H9 (cell line): ENCODE measurements at regions not wholly inside any gene's neighbourhood (a gene's known extent, or its start where the extent isn't known, plus 50 kb on each side); places are given as distances from the start of the nearest gene placed in this dataset.

Source experiments
- DNase-seq: peaks from one replicate; pipeline ENCODE4 v3.0.0-alpha.2; 2017
- H2AFZ ChIP-seq: one replicate; pipeline ENCODE4 v1.6.1; 2013; ENCODE audit warnings: mild to moderate bottlenecking, low read length, control low read depth, moderate library complexity
- H2AK5ac ChIP-seq: 2 replicates; pipeline ENCODE4 v1.6.1; 2013; ENCODE audit warnings: low read length, control low read depth, mixed read lengths; ENCODE audit not compliant: insufficient read length
- H2BK120ac ChIP-seq: one replicate; pipeline ENCODE4 v1.6.1; 2013; ENCODE audit warnings: low read depth, mild to moderate bottlenecking, low read length, control low read depth, inconsistent platforms; ENCODE audit not compliant: poor library complexity, severe bottlenecking
- H2BK12ac ChIP-seq: 2 replicates; pipeline ENCODE4 v1.6.1; 2013; ENCODE audit warnings: low read length, control low read depth, mixed read lengths, low read depth; ENCODE audit not compliant: insufficient read length
- H2BK15ac ChIP-seq: 2 replicates; pipeline ENCODE4 v1.6.1; 2013; ENCODE audit warnings: low read depth, low read length, control low read depth
- H2BK20ac ChIP-seq: one replicate; pipeline ENCODE4 v1.6.1; 2013; ENCODE audit warnings: low read depth, mild to moderate bottlenecking, low read length, control low read depth, inconsistent platforms; ENCODE audit not compliant: poor library complexity, severe bottlenecking
- H2BK5ac ChIP-seq: 2 replicates; pipeline ENCODE4 v1.6.1; 2013; ENCODE audit warnings: low read length, control low read depth, mixed read lengths; ENCODE audit not compliant: insufficient read length
- H3K14ac ChIP-seq: 2 replicates; pipeline ENCODE4 v1.6.1; 2013; ENCODE audit warnings: low read length, control low read depth; ENCODE audit not compliant: insufficient read depth
- H3K18ac ChIP-seq: 2 replicates; pipeline ENCODE4 v1.6.1; 2013; ENCODE audit warnings: low read depth, mild to moderate bottlenecking, mixed read lengths, low read length, control low read depth; ENCODE audit not compliant: insufficient read length
- H3K23ac ChIP-seq: 2 replicates; pipeline ENCODE4 v1.6.1; 2013; ENCODE audit warnings: low read length, control low read depth, mixed read lengths, low read depth; ENCODE audit not compliant: insufficient read length
- H3K23me2 ChIP-seq: 2 replicates; pipeline ENCODE4 v1.6.1; 2013; ENCODE audit warnings: low read depth, mild to moderate bottlenecking, mixed read lengths, low read length, control low read depth; ENCODE audit not compliant: insufficient read length, poor library complexity, severe bottlenecking
- H3K27ac ChIP-seq: 2 replicates; pipeline ENCODE4 v1.5.1; 2013; ENCODE audit warnings: low read length, control low read depth, mixed read lengths, low read depth; ENCODE audit not compliant: insufficient read length
- H3K27me3 ChIP-seq: 2 replicates; pipeline ENCODE4 v1.6.1; 2013; ENCODE audit warnings: low read length, control low read depth, inconsistent platforms; ENCODE audit not compliant: insufficient read depth
- H3K4ac ChIP-seq: 2 replicates; pipeline ENCODE4 v1.6.1; 2013; ENCODE audit warnings: low read depth, mild to moderate bottlenecking, control low read depth, inconsistent platforms, low read length, moderate library complexity
- H3K4me1 ChIP-seq: 2 replicates; pipeline ENCODE4 v1.6.1; 2013; ENCODE audit warnings: low read length, control low read depth, inconsistent platforms; ENCODE audit not compliant: insufficient read depth
- H3K4me2 ChIP-seq: 2 replicates; pipeline ENCODE4 v1.6.1; 2013; ENCODE audit warnings: low read length, control low read depth, mixed read lengths; ENCODE audit not compliant: insufficient read length, insufficient read depth
- H3K56ac ChIP-seq: 2 replicates; pipeline ENCODE4 v1.6.1; 2013; ENCODE audit warnings: low read depth, mild to moderate bottlenecking, mixed read lengths, low read length, control low read depth; ENCODE audit not compliant: insufficient read length
- H3K79me1 ChIP-seq: 2 replicates; pipeline ENCODE4 v1.6.1; 2013; ENCODE audit warnings: low read depth, mild to moderate bottlenecking, moderate library complexity, low read length, control low read depth, inconsistent platforms; ENCODE audit not compliant: insufficient read depth, poor library complexity, severe bottlenecking
- H3K79me2 ChIP-seq: 2 replicates; pipeline ENCODE4 v1.6.1; 2013; ENCODE audit warnings: low read length, control low read depth, inconsistent platforms; ENCODE audit not compliant: insufficient read depth
- H3K9ac ChIP-seq: 2 replicates; pipeline ENCODE4 v1.6.1; 2013; ENCODE audit warnings: low read length, control low read depth, mixed read lengths; ENCODE audit not compliant: insufficient read length; ENCODE audit errors: extremely low read depth
- H3K9me3 ChIP-seq: one replicate; pipeline ENCODE4 v1.6.1; 2013; ENCODE audit warnings: low read depth, low read length, inconsistent platforms; ENCODE audit not compliant: control insufficient read depth
- H3T11ph ChIP-seq: one replicate; pipeline ENCODE4 v1.6.1; 2013; ENCODE audit warnings: mild to moderate bottlenecking, low read length, control low read depth, inconsistent platforms
- H4K20me1 ChIP-seq: one replicate; pipeline ENCODE4 v1.6.1; 2013; ENCODE audit not compliant: control insufficient read depth, insufficient read length, insufficient read depth
- H4K5ac ChIP-seq: 2 replicates; pipeline ENCODE4 v1.6.1; 2013; ENCODE audit warnings: low read depth, mild to moderate bottlenecking, mixed read lengths, low read length, control low read depth; ENCODE audit not compliant: insufficient read length
- H4K8ac ChIP-seq: replicated peaks from 2 replicates; pipeline ENCODE4 v1.6.1; 2013; ENCODE audit warnings: low read length, control low read depth, mixed read lengths, low read depth; ENCODE audit not compliant: insufficient read length
- H4K91ac ChIP-seq: 2 replicates; pipeline ENCODE4 v1.6.1; 2013; ENCODE audit warnings: low read depth, mild to moderate bottlenecking, moderate library complexity, mixed read lengths, low read length, control low read depth; ENCODE audit not compliant: insufficient read length
- H3K27ac Mint-ChIP-seq, 3 experiments: 2 replicates in 2 of 3; 3 replicates in 1 of 3; pipeline ENCODE4 v1.8.0; 2020 to 2021; ENCODE audit warnings: mixed read lengths in 3 of 3, mild to moderate bottlenecking in 1 of 3, moderate library complexity in 1 of 3
- H3K27me3 Mint-ChIP-seq: 2 replicates; pipeline ENCODE4 v1.8.0; 2021; ENCODE audit warnings: low read depth, mild to moderate bottlenecking, moderate library complexity, mixed read lengths
- H3K36me3 Mint-ChIP-seq, 3 experiments: 2 replicates in 2 of 3; 3 replicates in 1 of 3; pipeline ENCODE4 v1.8.0; 2020 to 2021; ENCODE audit warnings: low read depth in 3 of 3, mixed read lengths in 3 of 3; ENCODE audit not compliant: insufficient read depth in 1 of 3
- H3K4me1 Mint-ChIP-seq, 2 experiments: 2 replicates each; pipeline ENCODE4 v1.8.0; 2020; ENCODE audit warnings: mixed read lengths in 2 of 2
- H3K4me3 Mint-ChIP-seq, 2 experiments: 2 replicates in 1 of 2; 3 replicates in 1 of 2; pipeline ENCODE4 v1.8.0; 2020 to 2021; ENCODE audit warnings: mild to moderate bottlenecking in 2 of 2, mixed read lengths in 2 of 2, moderate library complexity in 1 of 2
- H3K9me3 Mint-ChIP-seq, 2 experiments: 2 replicates in 1 of 2; 3 replicates in 1 of 2; pipeline ENCODE4 v1.8.0; 2020; ENCODE audit warnings: mild to moderate bottlenecking in 2 of 2, mixed read lengths in 2 of 2, moderate library complexity in 1 of 2
- WGBS: extraction: QIAGEN DNeasy Blood & Tissue Kit; methylation state at CpG from one replicate; pipeline ENCODE4 v1.1.7; 2013; ENCODE audit warnings: missing lambda C conversion rate, low lambda C conversion rate, mixed read lengths; ENCODE audit not compliant: insufficient read length; ENCODE audit errors: extremely low coverage; 5-methylcytosine and 5-hydroxymethylcytosine counted together
- TF ChIP-seq, protein P1 (sequence below): fragments of 200-600 bp; sonication (generic); conservative IDR thresholded peaks from 3 replicates; pipeline ENCODE4 v1.8.0; 2021; ENCODE audit warnings: antibody characterized with exemption, mild to moderate bottlenecking

DNA sequence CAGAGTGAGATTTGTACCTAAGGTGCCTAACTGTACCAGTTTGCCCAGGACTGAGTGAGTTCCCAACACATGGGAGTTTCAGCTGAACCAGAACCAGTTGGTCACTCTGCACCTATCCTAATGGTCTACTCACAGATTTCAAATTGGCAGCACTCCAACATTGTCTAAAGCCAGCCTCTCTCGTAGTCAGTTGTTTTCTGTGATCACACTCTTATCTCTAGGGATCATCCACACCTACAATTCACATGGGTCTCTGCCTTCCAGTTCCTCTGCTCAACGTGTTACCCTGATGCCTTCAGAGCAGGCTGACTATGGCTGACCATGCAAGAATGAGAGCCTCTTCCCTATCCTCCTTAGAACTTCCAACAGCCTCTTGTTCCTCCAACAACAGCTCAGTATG lies 624.8 kb downstream of the NTRK3 start:
- H3K79me1 ChIP-seq = no peaks in the 10 kb centered on the region
- H4K91ac ChIP-seq = no peak overlapping the region
- H3K9me3 Mint-ChIP-seq = no peaks in the 10 kb centered on the region
- no peaks in the 10 kb centered on the region for H4K20me1 ChIP-seq
- no peaks in the 10 kb centered on the region for H3K27me3 ChIP-seq
- H4K8ac ChIP-seq = no peak overlapping the region
- no peak overlapping the region for H3K23ac ChIP-seq
- no peak overlapping the region for H2BK15ac ChIP-seq
- H2BK12ac ChIP-seq = no peak overlapping the region
- peaks cover 3% of the 10 kb centered on the region for H3K27me3 Mint-ChIP-seq
- H2AFZ ChIP-seq = no peak overlapping the region
- H3K4me3 Mint-ChIP-seq = no peak overlapping the region
- DNase-seq = no peak
- H3T11ph ChIP-seq = no peak overlapping the region
- no peak overlapping the region for H2BK20ac ChIP-seq
- no peak overlapping the region for H3K18ac ChIP-seq
- no peaks in the 10 kb centered on the region; a peak in 1 of 7 replicates for H3K36me3 Mint-ChIP-seq
- no peak overlapping the region for H4K5ac ChIP-seq
- no peak overlapping the region for H3K14ac ChIP-seq
- no peak overlapping the region for H2BK5ac ChIP-seq
- no peak overlapping the region for H3K27ac ChIP-seq
- no peaks in the 10 kb centered on the region for H3K23me2 ChIP-seq
- no peak overlapping the region for H2BK120ac ChIP-seq
- H3K56ac ChIP-seq = no peak overlapping the region
- no peak overlapping the region for H3K4ac ChIP-seq
- H3K9me3 ChIP-seq = no peaks in the 10 kb centered on the region
- H3K79me2 ChIP-seq = no peaks in the 10 kb centered on the region
- WGBS = no CpG with 5 or more reads among the region's 2 CpGs
- no peak overlapping the region for H2AK5ac ChIP-seq
- no peak overlapping the region for H3K4me2 ChIP-seq
- H3K9ac ChIP-seq = no peak overlapping the region
- 0 out of 4 replicates have a peak, but pooled peaks cover 2 to 3% of the 10 kb centered on the region in 2 experiments for H3K4me1 Mint-ChIP-seq
- H3K27ac Mint-ChIP-seq = no peak overlapping the region
- no peaks in the 10 kb centered on the region for H3K4me1 ChIP-seq
- TF ChIP-seq, protein P1, sequence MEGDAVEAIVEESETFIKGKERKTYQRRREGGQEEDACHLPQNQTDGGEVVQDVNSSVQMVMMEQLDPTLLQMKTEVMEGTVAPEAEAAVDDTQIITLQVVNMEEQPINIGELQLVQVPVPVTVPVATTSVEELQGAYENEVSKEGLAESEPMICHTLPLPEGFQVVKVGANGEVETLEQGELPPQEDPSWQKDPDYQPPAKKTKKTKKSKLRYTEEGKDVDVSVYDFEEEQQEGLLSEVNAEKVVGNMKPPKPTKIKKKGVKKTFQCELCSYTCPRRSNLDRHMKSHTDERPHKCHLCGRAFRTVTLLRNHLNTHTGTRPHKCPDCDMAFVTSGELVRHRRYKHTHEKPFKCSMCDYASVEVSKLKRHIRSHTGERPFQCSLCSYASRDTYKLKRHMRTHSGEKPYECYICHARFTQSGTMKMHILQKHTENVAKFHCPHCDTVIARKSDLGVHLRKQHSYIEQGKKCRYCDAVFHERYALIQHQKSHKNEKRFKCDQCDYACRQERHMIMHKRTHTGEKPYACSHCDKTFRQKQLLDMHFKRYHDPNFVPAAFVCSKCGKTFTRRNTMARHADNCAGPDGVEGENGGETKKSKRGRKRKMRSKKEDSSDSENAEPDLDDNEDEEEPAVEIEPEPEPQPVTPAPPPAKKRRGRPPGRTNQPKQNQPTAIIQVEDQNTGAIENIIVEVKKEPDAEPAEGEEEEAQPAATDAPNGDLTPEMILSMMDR = no peak
